Keratinocyte (primary cell): ENCODE measurements at regions not wholly inside any gene's neighbourhood (a gene's known extent, or its start where the extent isn't known, plus 50 kb on each side); places are given as distances from the start of the nearest gene placed in this dataset.
"Not testable (repeated sequence)": the region's sequence is repeated elsewhere in the genome, so short reads cannot be mapped to it uniquely, and the experiment has no call there.

Experiments used
- DNase-seq: peaks from one replicate; pipeline ENCODE4 v3.0.0-alpha.2; 2011; ENCODE audit warnings: low read depth, missing footprints, low spot score
- FAIRE-seq: peaks from 2 replicates; lab custom pipeline; 2011; peaks lifted over from hg19 to GRCh38; lab: Jason Lieb, UNC
- H2AFZ ChIP-seq: 2 replicates; pipeline ENCODE4 v1.6.0; 2012; ENCODE audit warnings: low read length, control low read depth, inconsistent platforms; ENCODE audit not compliant: control insufficient read depth
- H3K27ac ChIP-seq: 2 replicates; pipeline ENCODE4 v1.5.1; 2011; ENCODE audit warnings: low read length; ENCODE audit not compliant: control insufficient read depth, insufficient read depth
- H3K27me3 ChIP-seq: 3 replicates; pipeline ENCODE4 v1.6.0; 2011; ENCODE audit warnings: low read length; ENCODE audit not compliant: control insufficient read depth, insufficient read depth; ENCODE audit errors: extremely low read depth
- H3K36me3 ChIP-seq, 2 experiments: 2 replicates in 1 of 2; 3 replicates in 1 of 2; pipeline ENCODE4 v1.5.1; 2011; ENCODE audit warnings: low read length in 2 of 2, mild to moderate bottlenecking in 1 of 2; ENCODE audit not compliant: control insufficient read depth in 2 of 2, insufficient read depth in 2 of 2; ENCODE audit errors: extremely low read depth in 1 of 2
- H3K4me1 ChIP-seq: 3 replicates; pipeline ENCODE4 v1.5.1; 2011; ENCODE audit warnings: low read length; ENCODE audit not compliant: control insufficient read depth, insufficient read depth; ENCODE audit errors: extremely low read depth
- H3K4me2 ChIP-seq: 3 replicates; pipeline ENCODE4 v1.6.0; 2011; ENCODE audit warnings: low read depth, low read length; ENCODE audit not compliant: control insufficient read depth, insufficient read depth; ENCODE audit errors: extremely low read depth
- H3K4me3 ChIP-seq, 3 experiments: fragments of 200-600 bp in 1 of 3; sonication (generic) in 1 of 3; 2 replicates in 2 of 3; 3 replicates in 1 of 3; pipeline ENCODE4 v1.5.1; 2011 to 2016; ENCODE audit warnings: low read length in 3 of 3, mild to moderate bottlenecking in 3 of 3, control low read depth in 2 of 3, inconsistent platforms in 1 of 3, low read depth in 1 of 3, mixed read lengths in 1 of 3, mixed run types in 1 of 3, moderate library complexity in 1 of 3; ENCODE audit not compliant: control insufficient read depth in 2 of 3, insufficient read depth in 2 of 3; ENCODE audit errors: extremely low read depth in 1 of 3
- H3K79me2 ChIP-seq: 2 replicates; pipeline ENCODE4 v1.6.0; 2012; ENCODE audit warnings: low read length; ENCODE audit not compliant: control insufficient read depth, insufficient read depth
- H3K9ac ChIP-seq: 3 replicates; pipeline ENCODE4 v1.6.0; 2011; ENCODE audit warnings: low read length; ENCODE audit not compliant: control insufficient read depth, insufficient read depth; ENCODE audit errors: extremely low read depth
- H3K9me1 ChIP-seq: 3 replicates; pipeline ENCODE4 v1.6.0; 2011; ENCODE audit warnings: low read length; ENCODE audit not compliant: control insufficient read depth, insufficient read depth; ENCODE audit errors: extremely low read depth
- H3K9me3 ChIP-seq: 2 replicates; pipeline ENCODE4 v1.5.1; 2012; ENCODE audit warnings: low read depth, low read length; ENCODE audit not compliant: control insufficient read depth
- H4K20me1 ChIP-seq: 3 replicates; pipeline ENCODE4 v1.6.0; 2011; ENCODE audit warnings: low read length; ENCODE audit not compliant: control insufficient read depth, insufficient read depth; ENCODE audit errors: extremely low read depth
- CTCF ChIP-seq, 3 experiments: IDR thresholded peaks in 1 of 3; conservative IDR thresholded peaks in 1 of 3; optimal IDR thresholded peaks in 1 of 3; 2 replicates in 2 of 3; 3 replicates in 1 of 3; pipeline versions ENCODE3 to v1.5.1; 2011; ENCODE audit warnings: low read length in 3 of 3, mild to moderate bottlenecking in 3 of 3, moderate library complexity in 2 of 3, control low read depth in 1 of 3, inconsistent platforms in 1 of 3; ENCODE audit not compliant: insufficient read depth in 2 of 3; ENCODE audit errors: extremely low read depth in 1 of 3
- dilution Hi-C: fragments of 300-500 bp; cut with MboI; formaldehyde crosslinking; loops from one replicate; pipeline ENCODE4 v1.7.0; 2020; ENCODE audit warnings: low sequenced_read_pairs; ENCODE audit not compliant: extremely low pct_ligation_motif_present

- H3K27me3 ChIP-seq, H3K9me3 ChIP-seq, H3K27ac ChIP-seq, H3K79me2 ChIP-seq, H2AFZ ChIP-seq, FAIRE-seq, H3K9ac ChIP-seq, H4K20me1 ChIP-seq, H3K9me1 ChIP-seq, H3K36me3 ChIP-seq, H3K4me3 ChIP-seq, DNase-seq, H3K4me2 ChIP-seq, H3K4me1 ChIP-seq, dilution Hi-C loops: not testable (repeated sequence)
Measured at GRCh38 chr5:21471691-21472090, 1381.5 kb downstream of the CDH12 start.

- H3K27me3 ChIP-seq, H2AFZ ChIP-seq, dilution Hi-C loops, H3K27ac ChIP-seq, H3K79me2 ChIP-seq, FAIRE-seq, H3K4me3 ChIP-seq, DNase-seq, H3K36me3 ChIP-seq, H3K4me2 ChIP-seq, H3K9me3 ChIP-seq, H3K9ac ChIP-seq, H3K4me1 ChIP-seq, H3K9me1 ChIP-seq, H4K20me1 ChIP-seq: not testable (repeated sequence)
- TF ChIP-seq CTCF (optimal IDR thresholded peaks at IDR 0.05 in 1 of 3, IDR thresholded peaks at IDR 0.05 in 1 of 3, conservative IDR thresholded peaks at IDR 0.05 in 1 of 3; ENCODE audit: extremely low read depth in 1 of 3, insufficient read depth in 2 of 3, low read length in 3 of 3) = peak in 2 of 3 experiments; percentile 26 to 62
Measured at GRCh38 chr5:21469523-21470101, 1383.5 kb downstream of the CDH12 start.

- dilution Hi-C loops, FAIRE-seq, H3K9ac ChIP-seq, H3K27ac ChIP-seq, H3K36me3 ChIP-seq, H3K9me3 ChIP-seq, H2AFZ ChIP-seq, H3K4me1 ChIP-seq, DNase-seq, H4K20me1 ChIP-seq, H3K9me1 ChIP-seq, H3K27me3 ChIP-seq, H3K4me2 ChIP-seq, H3K79me2 ChIP-seq, H3K4me3 ChIP-seq: not testable (repeated sequence)
Measured at GRCh38 chr5:21467544-21467943, 1385.6 kb downstream of the CDH12 start.

GRCh38 chr5:21459744-21460073 is 1393.4 kb downstream of the CDH12 start:
- H3K4me2 ChIP-seq, dilution Hi-C loops, H3K9me1 ChIP-seq, H3K79me2 ChIP-seq, H3K27me3 ChIP-seq, H3K4me1 ChIP-seq, H3K27ac ChIP-seq, H3K9me3 ChIP-seq, FAIRE-seq, DNase-seq, H3K36me3 ChIP-seq, H4K20me1 ChIP-seq: not testable (repeated sequence)
- peak overlapping the region; percentile 60 for H3K9ac ChIP-seq
- H3K4me3 ChIP-seq = peak overlapping the region; percentile 46 to 65 (median 65)
- peak overlapping the region; percentile 76 for H2AFZ ChIP-seq
